Upper lobe of left lung (tissue), 6 donors: ENCODE measurements at regions not wholly inside any gene's neighbourhood (a gene's known extent, or its start where the extent isn't known, plus 50 kb on each side); places are given as distances from the start of the nearest gene placed in this dataset.
A peak's percentile ranks its signal among the peaks of the same experiment; 100 is the strongest.

Experiments used
- ATAC-seq, 2 donors: fragments of 200-7000 bp; cut with Tn5 transposase; one replicate each; pipeline ENCODE4 v1.9.1; 2022; ENCODE audit warnings: mild to moderate bottlenecking in 2 of 2, moderate library complexity in 2 of 2; ENCODE audit not compliant: low FRiP score in 2 of 2
- DNase-seq, 2 donors: peaks; one replicate each; pipeline ENCODE4 v3.0.0-alpha.2; 2019 to 2020
- H3K27ac ChIP-seq, 4 donors: fragments of 200-600 bp; sonication (generic); one replicate each; pipeline ENCODE4 v1.5.1; 2016 to 2019
- H3K27me3 ChIP-seq, 4 donors: fragments of 200-600 bp; sonication (generic); one replicate each; pipeline ENCODE4 v1.5.1; 2017 to 2019
- H3K36me3 ChIP-seq, 4 donors: fragments of 200-600 bp; sonication (generic); one replicate each; pipeline ENCODE4 v1.5.1; 2016 to 2019
- H3K4me1 ChIP-seq, 4 donors: fragments of 200-600 bp; sonication (generic); one replicate each; pipeline ENCODE4 v1.5.1; 2018 to 2019
- H3K4me3 ChIP-seq, 4 donors: fragments of 200-600 bp; sonication (generic); one replicate each; pipeline ENCODE4 v1.5.1; 2017 to 2019; ENCODE audit warnings: mild to moderate bottlenecking in 2 of 4, moderate library complexity in 1 of 4
- H3K9me3 ChIP-seq, 4 donors: fragments of 200-600 bp; sonication (generic); one replicate each; pipeline ENCODE4 v1.5.1; 2018 to 2019
- EP300 ChIP-seq, 4 donors: sonication (generic); formaldehyde crosslinking; IDR thresholded peaks; one replicate each; pipeline ENCODE4 v1.5.1; 2017; ENCODE audit warnings: antibody characterized with exemption in 4 of 4, control low read depth in 2 of 4
- POLR2A ChIP-seq, 4 donors: fragments of 450-650 bp; IDR thresholded peaks; one replicate each; pipeline ENCODE4 v1.5.1; 2016 to 2017; ENCODE audit warnings: antibody characterized with exemption in 4 of 4, mild to moderate bottlenecking in 2 of 4
- POLR2AphosphoS5 ChIP-seq, 2 donors: sonication (generic); formaldehyde crosslinking; IDR thresholded peaks; one replicate each; pipeline ENCODE4 v1.5.1; 2017; ENCODE audit warnings: antibody characterized with exemption in 2 of 2
- WGBS, 2 donors: methylation state at CpG; one replicate each; pipeline ENCODE4 v1.1.5; 2017 to 2018; 5-methylcytosine and 5-hydroxymethylcytosine counted together
- TF ChIP-seq, protein P1 (sequence below), 6 experiments: fragments of 450-650 bp in 4 of 6; fragments of 200-600 bp in 2 of 6; sonication (generic) in 2 of 6; IDR thresholded peaks; one replicate each; pipeline ENCODE4 v1.5.1; 2016 to 2019; ENCODE audit warnings: antibody characterized with exemption in 6 of 6
- donor health status: DM: no; HTN: no; CAD: no; lungs with moderate emphysema.
- donor health status: DM: no; HTN: yes; CAD: no; lungs with severe emphysema.

DNA sequence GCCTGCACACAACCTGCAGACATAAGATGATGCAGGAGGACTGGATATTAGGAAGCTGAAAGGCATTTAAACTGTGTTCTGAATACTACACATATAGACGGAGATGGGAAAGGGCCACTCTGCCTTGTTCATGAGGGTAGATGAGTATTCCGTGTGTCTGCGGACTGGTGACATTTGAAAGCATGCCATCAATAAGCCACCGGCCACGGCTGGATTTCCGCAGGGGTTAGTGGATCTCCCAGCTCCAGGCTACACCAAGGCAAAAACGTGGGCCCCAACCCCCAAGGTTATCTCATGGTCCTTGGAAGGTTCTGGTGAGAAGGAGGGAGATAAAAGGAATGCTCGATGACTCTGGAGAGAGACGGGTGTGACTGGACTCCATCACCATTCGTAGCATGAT is 78.6 kb upstream of the THBS2 start:
- H3K9me3 ChIP-seq: no peaks in the 10 kb centered on the region
- no peaks in the 10 kb centered on the region for H3K27me3 ChIP-seq
- ATAC-seq (no peak), DNase-seq (no peak)
- H3K27ac ChIP-seq: no peak overlapping the region
- TF ChIP-seq POLR2AphosphoS5 (IDR thresholded peaks at IDR 0.05) (no peak), POLR2A (IDR thresholded peaks at IDR 0.05) (no peak), EP300 (IDR thresholded peaks at IDR 0.05) (no peak)
- no peaks in the 10 kb centered on the region for H3K36me3 ChIP-seq
- no peaks in the 10 kb centered on the region for H3K4me1 ChIP-seq
- 82 to 93% methylated on average over 10 of the region's 10 CpGs for WGBS, 2 donors
- H3K4me3 ChIP-seq: no peak overlapping the region

DNA sequence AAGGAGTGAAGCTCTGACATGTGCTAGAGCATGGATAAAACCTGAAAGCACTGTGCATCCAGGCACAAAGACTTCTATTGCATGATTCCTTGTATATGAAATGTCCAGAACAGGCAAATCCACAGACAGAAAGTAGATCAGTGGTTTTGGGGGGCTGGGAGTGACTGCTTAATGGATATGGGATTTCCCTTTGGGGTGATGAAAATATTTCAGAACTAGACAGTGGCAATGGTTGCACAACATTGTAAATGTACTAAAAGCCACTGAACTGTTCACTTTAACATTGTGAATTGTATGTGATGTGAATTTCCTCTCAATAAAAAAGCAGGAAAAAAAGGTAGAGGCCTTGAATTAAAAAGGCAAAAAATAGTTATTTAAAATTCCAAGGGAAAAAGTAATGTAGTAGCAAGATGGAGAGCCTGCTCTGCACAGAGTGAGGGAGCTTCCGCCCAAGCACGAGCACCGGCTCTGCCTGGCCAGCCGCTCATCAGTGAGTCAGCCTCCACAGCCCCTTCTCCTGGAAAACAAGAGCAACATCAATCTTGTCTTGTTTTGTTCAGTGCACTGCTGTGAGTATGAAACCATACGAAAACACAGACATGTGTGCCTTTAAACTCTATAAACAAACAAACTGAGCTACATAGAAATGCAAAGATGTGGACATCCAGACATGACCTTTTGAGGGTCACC is 74.6 kb upstream of the THBS2 start:
- peak in 1 of 2 donors; percentile 72 for ATAC-seq
- Histone ChIP-seq H3K27me3 (no peaks in the 10 kb centered on the region), H3K36me3 (no peaks in the 10 kb centered on the region), H3K9me3 (no peaks in the 10 kb centered on the region), H3K27ac (no peak overlapping the region), H3K4me3 (no peak overlapping the region), H3K4me1 (peaks cover 0 to 3% (median 0%) of the 10 kb centered on the region in 4 donors)
- TF ChIP-seq, protein P1, sequence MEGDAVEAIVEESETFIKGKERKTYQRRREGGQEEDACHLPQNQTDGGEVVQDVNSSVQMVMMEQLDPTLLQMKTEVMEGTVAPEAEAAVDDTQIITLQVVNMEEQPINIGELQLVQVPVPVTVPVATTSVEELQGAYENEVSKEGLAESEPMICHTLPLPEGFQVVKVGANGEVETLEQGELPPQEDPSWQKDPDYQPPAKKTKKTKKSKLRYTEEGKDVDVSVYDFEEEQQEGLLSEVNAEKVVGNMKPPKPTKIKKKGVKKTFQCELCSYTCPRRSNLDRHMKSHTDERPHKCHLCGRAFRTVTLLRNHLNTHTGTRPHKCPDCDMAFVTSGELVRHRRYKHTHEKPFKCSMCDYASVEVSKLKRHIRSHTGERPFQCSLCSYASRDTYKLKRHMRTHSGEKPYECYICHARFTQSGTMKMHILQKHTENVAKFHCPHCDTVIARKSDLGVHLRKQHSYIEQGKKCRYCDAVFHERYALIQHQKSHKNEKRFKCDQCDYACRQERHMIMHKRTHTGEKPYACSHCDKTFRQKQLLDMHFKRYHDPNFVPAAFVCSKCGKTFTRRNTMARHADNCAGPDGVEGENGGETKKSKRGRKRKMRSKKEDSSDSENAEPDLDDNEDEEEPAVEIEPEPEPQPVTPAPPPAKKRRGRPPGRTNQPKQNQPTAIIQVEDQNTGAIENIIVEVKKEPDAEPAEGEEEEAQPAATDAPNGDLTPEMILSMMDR (IDR thresholded peaks at IDR 0.05): no peak
- TF ChIP-seq POLR2AphosphoS5 (IDR thresholded peaks at IDR 0.05) (no peak), POLR2A (IDR thresholded peaks at IDR 0.05) (no peak), EP300 (IDR thresholded peaks at IDR 0.05) (no peak)
- 71 to 72% methylated on average over 5 of the region's 5 CpGs for WGBS, 2 donors
- peak in 1 of 2 donors; percentile 43 for DNase-seq

DNA sequence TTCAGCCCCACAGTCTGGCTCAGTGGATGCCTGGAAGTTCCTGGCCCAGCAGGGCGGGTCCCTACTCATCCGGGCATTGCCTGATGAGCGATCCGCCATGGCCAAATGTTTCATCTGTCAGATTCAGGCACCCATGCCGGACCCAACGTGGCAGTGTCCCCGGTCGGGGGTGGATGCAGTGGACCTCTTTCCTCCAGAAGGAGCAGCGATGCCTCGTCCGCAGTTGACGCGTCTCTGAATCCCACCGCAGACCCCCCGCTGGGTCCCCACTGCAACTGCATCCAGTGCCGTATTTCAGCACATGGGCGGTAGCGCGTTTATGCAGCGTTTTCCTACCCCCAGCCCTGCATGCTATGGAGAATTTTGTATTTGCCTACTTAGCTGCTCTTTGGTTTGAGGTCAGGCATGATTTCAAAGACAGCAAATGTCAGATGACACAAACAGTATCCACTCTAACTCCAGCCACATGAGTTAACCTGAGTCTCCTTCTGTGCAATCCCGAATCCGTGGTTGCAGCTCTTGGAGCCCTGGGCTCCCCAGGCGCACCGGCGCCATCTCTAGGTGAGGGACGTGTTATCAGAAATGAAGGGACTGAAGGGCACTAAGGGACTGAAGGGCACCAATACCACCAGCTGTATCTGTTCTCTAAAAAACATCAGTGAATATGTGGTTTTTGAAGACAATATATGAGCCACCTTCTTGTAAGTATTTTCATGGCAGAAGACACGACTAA is 72.6 kb upstream of the THBS2 start:
- H3K4me1 ChIP-seq: peaks cover 0 to 3% (median 0%) of the 10 kb centered on the region in 4 donors
- ATAC-seq: no peak
- no peaks in the 10 kb centered on the region for H3K36me3 ChIP-seq
- H3K27ac ChIP-seq: no peak overlapping the region
- no peaks in the 10 kb centered on the region for H3K9me3 ChIP-seq
- 81 to 85% methylated on average over 27 of the region's 27 CpGs for WGBS, 2 donors
- no peak overlapping the region for H3K4me3 ChIP-seq
- TF ChIP-seq, protein P1 (IDR thresholded peaks at IDR 0.05): no peak
- no peak for TF ChIP-seq POLR2AphosphoS5 (IDR thresholded peaks at IDR 0.05)
- no peak for TF ChIP-seq EP300 (IDR thresholded peaks at IDR 0.05)
- no peak for TF ChIP-seq POLR2A (IDR thresholded peaks at IDR 0.05)
- DNase-seq: peak in 1 of 2 donors; percentile 65
- H3K27me3 ChIP-seq: no peaks in the 10 kb centered on the region

DNA sequence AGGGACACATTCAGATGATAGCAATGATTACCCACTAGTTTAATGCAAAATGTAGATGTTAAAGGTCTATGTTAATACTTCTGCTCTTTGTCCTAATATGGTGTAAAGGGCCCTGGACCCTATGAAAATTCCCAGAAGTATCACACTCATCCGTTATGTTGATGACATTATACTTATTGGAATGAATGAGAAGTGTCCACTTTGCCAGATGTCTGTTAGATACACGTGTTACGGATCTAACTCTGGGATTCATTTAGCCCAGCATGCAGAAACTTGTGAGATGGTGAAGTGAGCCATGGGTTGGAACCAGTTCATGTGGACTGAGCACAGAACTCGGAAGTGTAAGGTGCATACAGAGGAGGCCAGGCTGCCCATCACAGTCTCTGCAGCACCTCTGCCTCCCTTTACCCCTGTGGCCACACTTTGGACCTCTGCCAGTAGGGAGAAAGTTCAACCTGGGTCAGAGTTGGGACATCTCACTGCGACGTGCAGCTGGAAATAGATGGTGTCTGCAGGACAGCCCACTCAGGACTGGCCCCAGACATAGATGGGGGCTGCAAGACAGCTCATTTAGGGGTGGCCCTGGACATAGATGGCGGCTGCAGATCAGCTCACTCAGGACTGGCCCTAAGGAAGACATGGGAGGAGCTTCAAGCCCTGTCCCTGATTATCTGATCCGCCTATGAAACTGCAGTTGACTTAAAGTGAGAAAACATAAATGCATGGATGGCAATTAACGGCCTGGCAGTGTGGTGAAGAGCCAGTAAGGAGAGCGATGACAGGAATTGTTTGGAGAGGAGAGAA is 71.2 kb upstream of the THBS2 start:
- peaks cover 0 to 3% (median 0%) of the 10 kb centered on the region in 4 donors for H3K4me1 ChIP-seq
- H3K9me3 ChIP-seq: no peaks in the 10 kb centered on the region
- ATAC-seq (no peak), DNase-seq (no peak)
- H3K36me3 ChIP-seq: no peaks in the 10 kb centered on the region
- TF ChIP-seq POLR2A (IDR thresholded peaks at IDR 0.05) (no peak), EP300 (IDR thresholded peaks at IDR 0.05) (no peak), POLR2AphosphoS5 (IDR thresholded peaks at IDR 0.05) (no peak)
- TF ChIP-seq, protein P1 (IDR thresholded peaks at IDR 0.05): no peak
- H3K4me3 ChIP-seq: no peak overlapping the region
- no peaks in the 10 kb centered on the region for H3K27me3 ChIP-seq
- no peak overlapping the region for H3K27ac ChIP-seq
- 84 to 86% methylated on average over 9 to 10 of the region's 10 CpGs for WGBS, 2 donors

DNA sequence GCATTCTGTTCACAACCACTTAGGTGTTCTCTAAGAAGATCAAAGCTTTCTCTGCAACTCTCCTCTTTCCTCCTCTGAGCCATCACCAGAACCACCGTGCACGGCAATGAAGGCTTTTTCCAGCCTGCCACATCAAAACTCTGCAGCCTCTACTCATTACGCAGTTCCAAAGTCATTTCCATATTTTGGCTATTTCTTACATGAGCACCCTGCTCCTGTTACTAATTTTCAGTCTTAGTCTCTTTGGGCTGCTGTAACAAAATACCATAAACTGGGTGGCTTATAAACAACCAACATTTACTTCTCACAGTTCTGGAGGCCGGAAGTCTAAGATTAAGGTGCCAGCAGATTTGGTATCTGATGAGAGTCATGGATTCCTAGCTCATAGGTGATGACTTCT is 70.4 kb upstream of the THBS2 start:
- no peaks in the 10 kb centered on the region for H3K36me3 ChIP-seq
- H3K9me3 ChIP-seq: no peaks in the 10 kb centered on the region
- TF ChIP-seq, protein P1 (IDR thresholded peaks at IDR 0.05): no peak
- no peak for TF ChIP-seq POLR2A (IDR thresholded peaks at IDR 0.05)
- TF ChIP-seq POLR2AphosphoS5 (IDR thresholded peaks at IDR 0.05): no peak
- no peak overlapping the region for H3K4me3 ChIP-seq
- H3K4me1 ChIP-seq: peaks cover 0 to 3% (median 0%) of the 10 kb centered on the region in 4 donors
- WGBS, 2 donors: 85 to 93% methylated on average over 4 of the region's 4 CpGs
- ATAC-seq: no peak
- DNase-seq: no peak
- H3K27ac ChIP-seq: no peak overlapping the region
- H3K27me3 ChIP-seq: no peaks in the 10 kb centered on the region
